WTC11 (cell line): ENCODE measurements at regions not wholly inside any gene's neighbourhood (a gene's known extent, or its start where the extent isn't known, plus 50 kb on each side); places are given as distances from the start of the nearest gene placed in this dataset.

Experiments used
- ATAC-seq: fragments of 200-7000 bp; cut with Tn5 transposase; 2 replicates; pipeline ENCODE4 v1.10.0; 2021; ENCODE audit warnings: mild to moderate bottlenecking, moderate library complexity
- CTCF ChIA-PET: fragments of 300-600 bp; sonication (Branson Sonifier 250); formaldehyde crosslinking; loops from one replicate; lab custom pipeline; 2021; ENCODE audit warnings: antibody characterized with exemption; lab: Charles Lee
- POLR2A ChIA-PET: fragments of 350-600 bp; sonication (Branson Sonifier 250); formaldehyde crosslinking; loops from one replicate; lab custom pipeline; 2021; ENCODE audit warnings: antibody characterized with exemption; lab: Charles Lee
- DNase-seq: peaks from one replicate; pipeline ENCODE4 v3.0.0; 2021; ENCODE audit warnings: low spot score
- H3K27ac Mint-ChIP-seq: 2 replicates; pipeline ENCODE4 v1.8.0; 2021; ENCODE audit warnings: mixed read lengths
- H3K27me3 Mint-ChIP-seq: 2 replicates; pipeline ENCODE4 v1.8.0; 2021; ENCODE audit warnings: low read depth, mild to moderate bottlenecking, moderate library complexity, mixed read lengths
- H3K36me3 Mint-ChIP-seq: 2 replicates; pipeline ENCODE4 v1.8.0; 2021; ENCODE audit warnings: mixed read lengths
- H3K4me1 Mint-ChIP-seq: 2 replicates; pipeline ENCODE4 v1.8.0; 2022; ENCODE audit warnings: mixed read lengths
- H3K4me3 Mint-ChIP-seq: 2 replicates; pipeline ENCODE4 v1.8.0; 2021; ENCODE audit warnings: mild to moderate bottlenecking, moderate library complexity, mixed read lengths
- H3K9me3 Mint-ChIP-seq: 2 replicates; pipeline ENCODE4 v1.8.0; 2021; ENCODE audit warnings: mixed read lengths
- ATF1 ChIP-seq: sonication (generic); formaldehyde crosslinking; IDR thresholded peaks from 2 replicates; pipeline ENCODE4 v1.8.1; 2023; ENCODE audit warnings: mild to moderate bottlenecking, moderate library complexity, missing genetic modification reagents
- CBFB ChIP-seq: sonication (generic); formaldehyde crosslinking; IDR thresholded peaks from 2 replicates; pipeline ENCODE4 v1.8.1; 2022; ENCODE audit warnings: mild to moderate bottlenecking, low read depth, missing genetic modification reagents
- CDX4 ChIP-seq: fragments of 250-450 bp; sonication (Bioruptor Pico); IDR thresholded peaks from 2 replicates; pipeline ENCODE4 v1.9.0; 2021; ENCODE audit warnings: moderate library complexity, mild to moderate bottlenecking, inconsistent platforms, borderline replicate concordance
- CREB1 ChIP-seq: sonication (generic); formaldehyde crosslinking; IDR thresholded peaks from 2 replicates; pipeline ENCODE4 v1.8.0; 2023; ENCODE audit warnings: mild to moderate bottlenecking, missing genetic modification reagents
- CREM ChIP-seq: sonication (generic); formaldehyde crosslinking; IDR thresholded peaks from 2 replicates; pipeline ENCODE4 v1.8.1; 2022; ENCODE audit warnings: mild to moderate bottlenecking, missing genetic modification reagents, moderate library complexity
- CTCF ChIP-seq: fragments of 200-600 bp; IDR thresholded peaks from 2 replicates; pipeline ENCODE4 v1.8.0; 2022; ENCODE audit warnings: antibody characterized with exemption
- ETV6 ChIP-seq: sonication (generic); formaldehyde crosslinking; IDR thresholded peaks from 2 replicates; pipeline ENCODE4 v1.8.1; 2022; ENCODE audit warnings: mild to moderate bottlenecking, missing genetic modification reagents
- FOXP4 ChIP-seq: sonication (generic); formaldehyde crosslinking; IDR thresholded peaks from 2 replicates; pipeline ENCODE4 v1.8.0; 2022; ENCODE audit warnings: mild to moderate bottlenecking, missing genetic modification reagents
- GABPB1 ChIP-seq: sonication (generic); formaldehyde crosslinking; IDR thresholded peaks from 2 replicates; pipeline ENCODE4 v1.8.1; 2023; ENCODE audit warnings: mild to moderate bottlenecking, missing genetic modification reagents
- KAT7 ChIP-seq: sonication (generic); formaldehyde crosslinking; IDR thresholded peaks from 2 replicates; pipeline ENCODE4 v1.8.1; 2023; ENCODE audit warnings: missing genetic modification reagents, mild to moderate bottlenecking, borderline replicate concordance
- RORB ChIP-seq: fragments of 250-450 bp; sonication (Bioruptor Pico); IDR thresholded peaks from 2 replicates; pipeline ENCODE4 v1.9.0; 2021; ENCODE audit warnings: mild to moderate bottlenecking
- SMAD4 ChIP-seq: sonication (generic); formaldehyde crosslinking; IDR thresholded peaks from 2 replicates; pipeline ENCODE4 v1.8.0; 2022; ENCODE audit warnings: mild to moderate bottlenecking, missing genetic modification reagents
- STAT6 ChIP-seq: sonication (generic); formaldehyde crosslinking; conservative IDR thresholded peaks from 2 replicates; pipeline ENCODE4 v1.8.1; 2023; ENCODE audit warnings: mild to moderate bottlenecking, low read depth, missing genetic modification reagents, moderate library complexity
- ZMAT4 ChIP-seq: fragments of 250-450 bp; sonication (Bioruptor Pico); IDR thresholded peaks from 2 replicates; pipeline ENCODE4 v1.9.0; 2021; ENCODE audit warnings: mild to moderate bottlenecking
- ZNF317 ChIP-seq: sonication (generic); formaldehyde crosslinking; IDR thresholded peaks from 2 replicates; pipeline ENCODE4 v1.8.1; 2023; ENCODE audit warnings: low read depth, mild to moderate bottlenecking, moderate library complexity, missing genetic modification reagents, borderline replicate concordance
- ZNF425 ChIP-seq: fragments of 250-450 bp; sonication (Bioruptor Pico); conservative IDR thresholded peaks from 2 replicates; pipeline ENCODE4 v1.9.0; 2021; ENCODE audit warnings: mild to moderate bottlenecking
- ZSCAN18 ChIP-seq: fragments of 250-450 bp; sonication (Bioruptor Pico); IDR thresholded peaks from 2 replicates; pipeline ENCODE4 v2.1.2; 2022; ENCODE audit warnings: mild to moderate bottlenecking, moderate library complexity

GRCh38 chr9:126750941-126751725 is 53.7 kb upstream of the ZBTB43 start:
- no peaks in the 10 kb centered on the region for H3K9me3 Mint-ChIP-seq
- ChIA-PET CTCF (interaction anchor here (1.3 to 4.6 kb wide), 3 partner anchors 22 to 45 kb away, joined by 4 to 24 read pairs (median 5); no protein-coding TSS in a partner anchor), POLR2A (no interaction called here)
- H3K27ac Mint-ChIP-seq = no peak overlapping the region
- H3K4me3 Mint-ChIP-seq = no peak overlapping the region
- DNase-seq (no peak), ATAC-seq (no peak)
- no peak for TF ChIP-seq RORB (CRISPR knock-in tag)
- no peak for TF ChIP-seq ZNF425
- no peak for TF ChIP-seq CBFB (CRISPR knock-in tag)
- no peak for TF ChIP-seq FOXP4 (CRISPR knock-in tag)
- no peak for TF ChIP-seq CTCF
- TF ChIP-seq STAT6 (CRISPR knock-in tag) = no peak
- TF ChIP-seq ZSCAN18 = no peak
- no peak for TF ChIP-seq ZNF317 (CRISPR knock-in tag)
- no peak for TF ChIP-seq ZMAT4 (CRISPR knock-in tag)
- TF ChIP-seq KAT7 (CRISPR knock-in tag) = no peak
- no peak for TF ChIP-seq CREB1
- TF ChIP-seq CREM (CRISPR knock-in tag) = no peak
- peaks cover 9% of the 10 kb centered on the region for H3K27me3 Mint-ChIP-seq
- H3K4me1 Mint-ChIP-seq = peaks cover 3% of the 10 kb centered on the region; the same call in 1 of the 2 replicates
- no peaks in the 10 kb centered on the region for H3K36me3 Mint-ChIP-seq

- Mint-ChIP-seq H3K9me3 (no peaks in the 10 kb centered on the region), H3K27ac (no peak overlapping the region), H3K36me3 (no peaks in the 10 kb centered on the region), H3K4me1 (peaks cover 3% of the 10 kb centered on the region; the same call in 1 of the 2 replicates), H3K4me3 (no peak overlapping the region), H3K27me3 (peaks cover 12% of the 10 kb centered on the region)
- peak; percentile 56 for ATAC-seq
- POLR2A ChIA-PET = no interaction called here
- CTCF ChIA-PET = interaction anchor here (0.7 to 4.6 kb wide), 6 partner anchors 21 to 62 kb away, joined by 4 to 24 read pairs (median 4); no protein-coding TSS in a partner anchor
- DNase-seq = no peak
- TF ChIP-seq SMAD4 (CRISPR knock-in tag) = no peak
- TF ChIP-seq ATF1 (CRISPR knock-in tag) = no peak
- TF ChIP-seq STAT6 (CRISPR knock-in tag) = no peak
- TF ChIP-seq CREB1 = no peak
- TF ChIP-seq ETV6 (CRISPR knock-in tag) = no peak
- TF ChIP-seq GABPB1 = no peak
- no peak for TF ChIP-seq CDX4 (CRISPR knock-in tag)
These were observed 52.5 kb upstream of the ZBTB43 start for GRCh38 chr9:126752376-126752775.
